ENCODE measurements at regions not wholly inside any gene's neighbourhood (a gene's known extent, or its start where the extent isn't known, plus 50 kb on each side); places are given as distances from the start of the nearest gene placed in this dataset.

- DNase-seq (ENCODE audit: low read depth in 2 of 2, low spot score in 1 of 2) = no peak
Measured at GRCh38 chr9:113817171-113817570, 58.9 kb upstream of the ZNF618 start.

GRCh38 chr9:113818391-113818790 is 57.7 kb upstream of the ZNF618 start:
- DNase-seq (ENCODE audit: low read depth in 2 of 2, low spot score in 1 of 2) = no peak

GRCh38 chr9:113822315-113822714 is 53.8 kb upstream of the ZNF618 start:
- no peak for DNase-seq (ENCODE audit: low read depth in 2 of 2, low spot score in 1 of 2)

- no peak for DNase-seq (ENCODE audit: low read depth in 2 of 2, low spot score in 1 of 2)
Measured at GRCh38 chr9:113823421-113823820, 52.7 kb upstream of the ZNF618 start.

Measured in stimulated activated CD8-positive, alpha-beta memory T cell treated with anti-CD3 and anti-CD28 coated beads, Interleukin-4, amount 100 ng/mL, for 1 hour (primary cell).